Fibroblast of lung (primary cell): ENCODE measurements at regions not wholly inside any gene's neighbourhood (a gene's known extent, or its start where the extent isn't known, plus 50 kb on each side); places are given as distances from the start of the nearest gene placed in this dataset.

ENCODE experiments used
- EZH2 ChIP-seq: IDR thresholded peaks from 2 replicates; pipeline ENCODE4 v1.5.1; 2012; ENCODE audit warnings: low read length, control low read depth, mild to moderate bottlenecking; ENCODE audit errors: missing control alignments
- TF ChIP-seq, protein P1 (sequence below), 2 donors: IDR thresholded peaks in 1 of 2; conservative IDR thresholded peaks in 1 of 2; 1 replicate in 1 of 2; 2 replicates in 1 of 2; pipeline ENCODE4 v1.5.1; 2011 to 2012; ENCODE audit warnings: low read length in 2 of 2, control low read depth in 1 of 2, inconsistent platforms in 1 of 2, low read depth in 1 of 2, mild to moderate bottlenecking in 1 of 2

DNA sequence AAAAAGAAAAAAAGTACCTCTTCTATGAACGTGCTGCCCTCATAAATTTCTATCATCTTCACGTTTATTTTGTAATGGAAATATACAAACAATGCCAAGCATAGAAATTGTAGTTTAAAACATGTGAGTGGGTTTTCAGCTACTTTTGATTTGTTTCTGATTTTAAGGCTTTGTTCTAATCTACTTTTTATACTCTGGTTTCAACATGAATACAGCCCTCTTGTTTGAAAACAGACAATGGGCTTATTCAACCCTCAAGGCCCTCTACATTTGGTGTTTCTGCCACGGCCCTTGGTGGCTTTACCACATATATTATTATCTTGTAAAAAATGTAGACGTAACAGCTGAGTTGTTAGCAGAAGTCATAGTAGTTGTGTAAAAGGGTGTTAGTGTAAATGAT, 153.9 kb downstream of the SOX4 start:
- TF ChIP-seq, protein P1, sequence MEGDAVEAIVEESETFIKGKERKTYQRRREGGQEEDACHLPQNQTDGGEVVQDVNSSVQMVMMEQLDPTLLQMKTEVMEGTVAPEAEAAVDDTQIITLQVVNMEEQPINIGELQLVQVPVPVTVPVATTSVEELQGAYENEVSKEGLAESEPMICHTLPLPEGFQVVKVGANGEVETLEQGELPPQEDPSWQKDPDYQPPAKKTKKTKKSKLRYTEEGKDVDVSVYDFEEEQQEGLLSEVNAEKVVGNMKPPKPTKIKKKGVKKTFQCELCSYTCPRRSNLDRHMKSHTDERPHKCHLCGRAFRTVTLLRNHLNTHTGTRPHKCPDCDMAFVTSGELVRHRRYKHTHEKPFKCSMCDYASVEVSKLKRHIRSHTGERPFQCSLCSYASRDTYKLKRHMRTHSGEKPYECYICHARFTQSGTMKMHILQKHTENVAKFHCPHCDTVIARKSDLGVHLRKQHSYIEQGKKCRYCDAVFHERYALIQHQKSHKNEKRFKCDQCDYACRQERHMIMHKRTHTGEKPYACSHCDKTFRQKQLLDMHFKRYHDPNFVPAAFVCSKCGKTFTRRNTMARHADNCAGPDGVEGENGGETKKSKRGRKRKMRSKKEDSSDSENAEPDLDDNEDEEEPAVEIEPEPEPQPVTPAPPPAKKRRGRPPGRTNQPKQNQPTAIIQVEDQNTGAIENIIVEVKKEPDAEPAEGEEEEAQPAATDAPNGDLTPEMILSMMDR (conservative IDR thresholded peaks at IDR 0.05 in 1 of 2, IDR thresholded peaks at IDR 0.05 in 1 of 2; ENCODE audit: low read depth in 1 of 2, low read length in 2 of 2) = no peak
- no peak for TF ChIP-seq EZH2
